NT2/D1 (cell line): ENCODE measurements at regions not wholly inside any gene's neighbourhood (a gene's known extent, or its start where the extent isn't known, plus 50 kb on each side); places are given as distances from the start of the nearest gene placed in this dataset.
"Not testable (repeated sequence)": the region's sequence is repeated elsewhere in the genome, so short reads cannot be mapped to it uniquely, and the experiment has no call there.

Source experiments
- DNase-seq: peaks from one replicate; pipeline ENCODE4 v3.0.0-alpha.2; 2011; ENCODE audit warnings: low read depth, low spot score
- H3K27me3 ChIP-seq: 2 replicates; pipeline ENCODE4 v1.6.0; 2011; ENCODE audit warnings: mild to moderate bottlenecking; ENCODE audit not compliant: insufficient read length, insufficient read depth
- H3K36me3 ChIP-seq: 2 replicates; pipeline ENCODE4 v1.6.1; 2011; ENCODE audit warnings: mild to moderate bottlenecking, low read length, mixed read lengths; ENCODE audit not compliant: insufficient read depth, insufficient read length
- H3K4me1 ChIP-seq: 2 replicates; pipeline ENCODE4 v1.5.1; 2011; ENCODE audit not compliant: insufficient read depth, insufficient read length
- H3K4me3 ChIP-seq: 2 replicates; pipeline ENCODE4 v1.5.1; 2011; ENCODE audit warnings: low read depth; ENCODE audit not compliant: insufficient read length
- H3K9ac ChIP-seq: 2 replicates; pipeline ENCODE4 v1.6.0; 2011; ENCODE audit warnings: low read depth; ENCODE audit not compliant: insufficient read length
- H3K9me3 ChIP-seq: 2 replicates; pipeline ENCODE4 v1.5.1; 2011; ENCODE audit warnings: mild to moderate bottlenecking, low read length; ENCODE audit not compliant: insufficient read depth
- SUZ12 ChIP-seq: IDR thresholded peaks from 2 replicates; pipeline ENCODE4 v1.6.1; 2011; ENCODE audit not compliant: insufficient read length, insufficient read depth; ENCODE audit errors: extremely low read depth
- YY1 ChIP-seq: IDR thresholded peaks from 2 replicates; pipeline ENCODE4 v1.6.1; 2011; ENCODE audit not compliant: insufficient read length, insufficient read depth
- ZNF274 ChIP-seq: IDR thresholded peaks from 2 replicates; pipeline ENCODE4 v1.6.1; 2011; ENCODE audit warnings: mild to moderate bottlenecking, low read depth, low read length

DNA sequence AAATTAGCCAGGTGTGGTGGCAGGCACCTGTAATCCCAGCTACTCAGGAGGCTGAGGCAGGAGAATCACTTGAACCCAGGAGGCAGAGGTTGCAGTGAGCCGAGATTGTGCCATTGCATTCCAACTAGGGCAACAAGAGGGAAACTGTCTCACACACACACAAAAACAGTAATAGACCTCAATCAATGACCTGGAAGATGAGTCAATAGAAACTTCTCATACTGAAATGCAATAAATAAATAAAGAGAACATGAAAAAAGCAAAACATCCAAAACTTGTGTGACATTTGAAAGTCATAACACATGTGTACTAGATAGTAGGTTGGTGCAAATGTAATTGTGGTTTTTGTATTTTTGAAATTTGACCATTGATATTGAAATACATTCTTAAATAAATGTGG, 1338.5 kb downstream of the AMY1C start:
- DNase-seq = no peak
- no peaks in the 10 kb centered on the region for H3K27me3 ChIP-seq
- no peaks in the 10 kb centered on the region for H3K36me3 ChIP-seq
- no peaks in the 10 kb centered on the region for H3K4me1 ChIP-seq
- H3K9ac ChIP-seq = no peak overlapping the region
- no peak overlapping the region for H3K4me3 ChIP-seq
- TF ChIP-seq YY1 (no peak), SUZ12 (no peak), ZNF274 (no peak)
- no peaks in the 10 kb centered on the region for H3K9me3 ChIP-seq

- H3K9me3 ChIP-seq, H3K27me3 ChIP-seq, H3K4me3 ChIP-seq: not testable (repeated sequence)
These were observed 1344.2 kb downstream of the AMY1C start for GRCh38 chr1:105093893-105094292.

GRCh38 chr1:105100102-105100501, 1350.4 kb downstream of the AMY1C start:
- no peaks in the 10 kb centered on the region for H3K27me3 ChIP-seq
- TF ChIP-seq YY1 (no peak), ZNF274 (no peak), SUZ12 (no peak)
- no peak for DNase-seq

More at GRCh38 chr1:105093893-105094292, 1344.2 kb downstream of the AMY1C start:
- not testable (repeated sequence) for H3K36me3 ChIP-seq, H3K4me1 ChIP-seq, DNase-seq, H3K9ac ChIP-seq

DNA sequence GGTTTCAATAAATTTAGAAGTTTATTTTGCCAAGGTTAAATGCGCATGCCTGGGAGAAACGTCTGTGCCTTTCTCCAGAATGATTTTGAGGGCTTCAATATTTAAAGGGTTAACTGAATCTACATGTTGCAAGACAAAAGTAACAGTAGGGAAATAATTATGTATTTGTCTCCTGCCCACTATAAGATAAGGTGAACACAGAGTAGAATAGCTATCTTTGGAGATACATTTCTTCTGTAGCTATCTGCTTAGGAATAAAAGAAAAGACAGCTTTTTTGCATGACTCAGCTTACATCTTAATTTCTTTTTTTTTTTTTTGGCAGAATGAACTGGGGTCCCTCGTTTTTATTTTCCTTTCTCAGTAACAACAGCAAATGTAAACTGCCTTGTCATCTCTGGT, 1351.6 kb downstream of the AMY1C start:
- Histone ChIP-seq H3K9me3 (no peaks in the 10 kb centered on the region), H3K4me1 (no peaks in the 10 kb centered on the region), H3K36me3 (no peaks in the 10 kb centered on the region), H3K4me3 (no peak overlapping the region), H3K27me3 (no peaks in the 10 kb centered on the region), H3K9ac (no peak overlapping the region)
- TF ChIP-seq SUZ12 (no peak), ZNF274 (no peak), YY1 (no peak)
- DNase-seq = no peak

More at GRCh38 chr1:105100102-105100501, 1350.4 kb downstream of the AMY1C start:
- Histone ChIP-seq H3K4me1 (no peaks in the 10 kb centered on the region), H3K9ac (no peak overlapping the region), H3K36me3 (no peaks in the 10 kb centered on the region), H3K9me3 (no peaks in the 10 kb centered on the region), H3K4me3 (no peak overlapping the region)

GRCh38 chr1:105102371-105102770, 1352.7 kb downstream of the AMY1C start:
- no peak overlapping the region for H3K9ac ChIP-seq
- no peaks in the 10 kb centered on the region for H3K9me3 ChIP-seq
- no peaks in the 10 kb centered on the region for H3K36me3 ChIP-seq
- H3K27me3 ChIP-seq = no peaks in the 10 kb centered on the region
- no peak for DNase-seq
- H3K4me3 ChIP-seq = no peak overlapping the region
- H3K4me1 ChIP-seq = no peaks in the 10 kb centered on the region
- TF ChIP-seq SUZ12 (no peak), YY1 (no peak), ZNF274 (no peak)

DNA sequence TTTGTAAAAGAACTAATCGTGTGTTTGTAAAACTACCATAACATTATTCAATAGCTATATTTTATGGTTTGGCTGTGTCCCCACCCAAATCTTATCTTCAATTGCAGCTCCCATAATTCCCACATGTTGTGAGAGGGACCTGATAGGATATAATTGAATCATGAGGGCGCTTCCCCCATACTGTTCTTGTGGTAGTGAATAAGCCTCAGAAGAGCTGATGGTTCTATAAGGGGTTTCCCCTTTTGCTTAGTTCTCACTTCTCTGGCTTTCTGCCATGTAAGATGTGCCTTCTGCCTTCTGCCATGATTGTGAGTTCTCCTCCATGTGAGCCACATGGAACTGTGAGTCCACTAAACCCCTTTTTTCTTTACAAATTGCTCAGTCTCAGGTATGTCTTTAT, 1372.3 kb downstream of the AMY1C start:
- TF ChIP-seq YY1 (no peak), ZNF274 (no peak), SUZ12 (no peak)
- no peaks in the 10 kb centered on the region for H3K4me1 ChIP-seq
- H3K36me3 ChIP-seq = no peaks in the 10 kb centered on the region
- no peaks in the 10 kb centered on the region for H3K9me3 ChIP-seq
- no peaks in the 10 kb centered on the region for H3K27me3 ChIP-seq
- no peak overlapping the region for H3K4me3 ChIP-seq
- no peak overlapping the region for H3K9ac ChIP-seq
- no peak for DNase-seq

- Histone ChIP-seq H3K9ac (no peak overlapping the region), H3K27me3 (no peaks in the 10 kb centered on the region), H3K4me1 (no peaks in the 10 kb centered on the region), H3K4me3 (no peak overlapping the region), H3K9me3 (no peaks in the 10 kb centered on the region), H3K36me3 (no peaks in the 10 kb centered on the region)
- peak; percentile 49 for DNase-seq
- TF ChIP-seq ZNF274 (no peak), SUZ12 (no peak), YY1 (no peak)
These were observed 1388.1 kb downstream of the AMY1C start for GRCh38 chr1:105137543-105138457.
